Fibroblast of lung (primary cell): ENCODE measurements at regions not wholly inside any gene's neighbourhood (a gene's known extent, or its start where the extent isn't known, plus 50 kb on each side); places are given as distances from the start of the nearest gene placed in this dataset.
"Not testable (repeated sequence)": the region's sequence is repeated elsewhere in the genome, so short reads cannot be mapped to it uniquely, and the experiment has no call there.

Experiments used
- DNase-seq, 2 donors: peaks; one replicate each; pipeline versions ENCODE4 v3.0.0 to v3.0.0-alpha.2; 2010; ENCODE audit warnings: low read depth in 2 of 2
- H2AFZ ChIP-seq: 2 replicates; pipeline ENCODE4 v1.5.1; 2012; ENCODE audit warnings: low read length, control low read depth, inconsistent platforms
- H3K27ac ChIP-seq: 2 replicates; pipeline ENCODE4 v1.5.1; 2011; ENCODE audit warnings: low read length, control low read depth; ENCODE audit not compliant: insufficient read depth
- H3K27me3 ChIP-seq: 2 replicates; pipeline ENCODE4 v1.5.1; 2011; ENCODE audit warnings: mild to moderate bottlenecking, low read length; ENCODE audit not compliant: control insufficient read depth, insufficient read depth
- H3K36me3 ChIP-seq: 2 replicates; pipeline ENCODE4 v1.5.1; 2011; ENCODE audit warnings: low read length; ENCODE audit not compliant: control insufficient read depth, insufficient read depth
- H3K4me1 ChIP-seq: 2 replicates; pipeline ENCODE4 v1.5.1; 2011; ENCODE audit warnings: low read length; ENCODE audit not compliant: control insufficient read depth, insufficient read depth; ENCODE audit errors: extremely low read depth
- H3K4me2 ChIP-seq: 2 replicates; pipeline ENCODE4 v1.5.1; 2011; ENCODE audit warnings: low read length, control low read depth; ENCODE audit not compliant: insufficient read depth; ENCODE audit errors: extremely low read depth
- H3K4me3 ChIP-seq, 4 experiments: fragments of 200-600 bp in 1 of 4; sonication (generic) in 1 of 4; replicated peaks in 1 of 4; 2 replicates each; pipeline ENCODE4 v1.5.1; 2011 to 2016; ENCODE audit warnings: low read length in 4 of 4, low read depth in 3 of 4, mild to moderate bottlenecking in 3 of 4, control low read depth in 2 of 4, inconsistent platforms in 1 of 4, mixed read lengths in 1 of 4; ENCODE audit not compliant: insufficient read depth in 1 of 4; ENCODE audit errors: control extremely low read depth in 1 of 4
- H3K79me2 ChIP-seq: 2 replicates; pipeline ENCODE4 v1.5.1; 2012; ENCODE audit warnings: mild to moderate bottlenecking, low read length, inconsistent platforms; ENCODE audit not compliant: control insufficient read depth, insufficient read depth
- H3K9ac ChIP-seq: 2 replicates; pipeline ENCODE4 v1.5.1; 2011; ENCODE audit warnings: mild to moderate bottlenecking, low read length, control low read depth; ENCODE audit not compliant: insufficient read depth
- H3K9me3 ChIP-seq: 2 replicates; pipeline ENCODE4 v1.5.1; 2012; ENCODE audit warnings: low read depth, low read length; ENCODE audit not compliant: control insufficient read depth, insufficient read depth
- H4K20me1 ChIP-seq: 2 replicates; pipeline ENCODE4 v1.5.1; 2011; ENCODE audit warnings: low read length; ENCODE audit not compliant: control insufficient read depth, insufficient read depth; ENCODE audit errors: extremely low read depth
- EZH2 ChIP-seq: IDR thresholded peaks from 2 replicates; pipeline ENCODE4 v1.5.1; 2012; ENCODE audit warnings: low read length, control low read depth, mild to moderate bottlenecking; ENCODE audit errors: missing control alignments
- TF ChIP-seq, protein P1 (sequence below), 2 donors: IDR thresholded peaks in 1 of 2; conservative IDR thresholded peaks in 1 of 2; 1 replicate in 1 of 2; 2 replicates in 1 of 2; pipeline ENCODE4 v1.5.1; 2011 to 2012; ENCODE audit warnings: low read length in 2 of 2, control low read depth in 1 of 2, inconsistent platforms in 1 of 2, low read depth in 1 of 2, mild to moderate bottlenecking in 1 of 2

DNA sequence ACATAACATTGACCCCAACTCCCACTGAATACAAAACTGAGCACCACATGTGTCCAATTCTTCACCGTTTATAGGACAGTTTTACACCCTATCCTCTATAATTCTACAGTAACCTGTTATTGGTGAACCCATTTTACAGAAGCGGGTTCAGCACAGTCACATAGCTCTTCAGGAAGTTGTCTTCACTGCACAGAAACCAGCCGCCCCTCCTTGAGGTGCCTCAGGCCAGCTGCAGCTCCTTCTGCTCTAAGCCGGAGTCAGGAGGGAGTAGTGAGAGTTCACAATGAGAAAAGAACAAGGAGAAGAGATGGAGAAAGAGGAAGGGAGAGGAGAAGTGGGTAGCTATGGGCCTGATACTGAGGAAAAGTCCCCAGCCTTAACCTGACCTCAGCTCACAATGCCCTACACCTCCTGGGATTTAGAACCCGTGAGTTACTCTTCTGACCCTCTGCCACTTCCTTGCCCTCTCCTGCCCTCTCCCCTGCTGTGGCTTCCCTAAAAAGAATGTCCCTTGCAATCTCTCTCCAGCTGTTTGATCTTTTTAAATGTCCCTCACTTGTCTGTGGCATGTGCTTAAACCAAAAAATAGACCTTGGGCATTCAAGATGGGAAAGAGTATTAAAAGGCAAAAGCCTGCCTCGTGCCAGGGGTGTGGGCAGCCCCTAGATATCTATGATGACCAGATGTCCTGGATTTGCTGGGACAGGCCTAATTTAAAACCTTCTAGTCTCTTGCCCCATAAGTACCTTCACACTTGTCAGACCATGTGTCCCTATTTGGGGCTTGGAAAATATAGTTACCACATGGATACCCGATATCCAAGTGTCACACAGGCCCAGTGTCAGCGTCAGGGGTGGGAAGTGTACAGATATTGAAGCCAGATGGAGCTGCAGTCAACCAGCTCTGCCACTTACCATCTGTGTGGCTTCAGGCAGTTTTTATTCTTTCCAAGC lies 71.3 kb upstream of the HES1 start:
- Histone ChIP-seq H3K27ac (no peak overlapping the region), H2AFZ (no peak overlapping the region), H4K20me1 (no peaks in the 10 kb centered on the region), H3K4me3 (no peak overlapping the region), H3K4me2 (no peak overlapping the region), H3K27me3 (peaks cover 14% of the 10 kb centered on the region), H3K79me2 (no peaks in the 10 kb centered on the region), H3K36me3 (no peaks in the 10 kb centered on the region), H3K9ac (no peak overlapping the region), H3K9me3 (no peaks in the 10 kb centered on the region), H3K4me1 (no peaks in the 10 kb centered on the region)
- TF ChIP-seq EZH2: no peak
- TF ChIP-seq, protein P1, sequence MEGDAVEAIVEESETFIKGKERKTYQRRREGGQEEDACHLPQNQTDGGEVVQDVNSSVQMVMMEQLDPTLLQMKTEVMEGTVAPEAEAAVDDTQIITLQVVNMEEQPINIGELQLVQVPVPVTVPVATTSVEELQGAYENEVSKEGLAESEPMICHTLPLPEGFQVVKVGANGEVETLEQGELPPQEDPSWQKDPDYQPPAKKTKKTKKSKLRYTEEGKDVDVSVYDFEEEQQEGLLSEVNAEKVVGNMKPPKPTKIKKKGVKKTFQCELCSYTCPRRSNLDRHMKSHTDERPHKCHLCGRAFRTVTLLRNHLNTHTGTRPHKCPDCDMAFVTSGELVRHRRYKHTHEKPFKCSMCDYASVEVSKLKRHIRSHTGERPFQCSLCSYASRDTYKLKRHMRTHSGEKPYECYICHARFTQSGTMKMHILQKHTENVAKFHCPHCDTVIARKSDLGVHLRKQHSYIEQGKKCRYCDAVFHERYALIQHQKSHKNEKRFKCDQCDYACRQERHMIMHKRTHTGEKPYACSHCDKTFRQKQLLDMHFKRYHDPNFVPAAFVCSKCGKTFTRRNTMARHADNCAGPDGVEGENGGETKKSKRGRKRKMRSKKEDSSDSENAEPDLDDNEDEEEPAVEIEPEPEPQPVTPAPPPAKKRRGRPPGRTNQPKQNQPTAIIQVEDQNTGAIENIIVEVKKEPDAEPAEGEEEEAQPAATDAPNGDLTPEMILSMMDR (conservative IDR thresholded peaks at IDR 0.05 in 1 of 2, IDR thresholded peaks at IDR 0.05 in 1 of 2; ENCODE audit: low read depth in 1 of 2, low read length in 2 of 2): no peak
- DNase-seq: no peak

- H3K9me3 ChIP-seq, H3K36me3 ChIP-seq, H2AFZ ChIP-seq: not testable (repeated sequence)
Observed at GRCh38 chr3:194067327-194067726, 68.6 kb upstream of the HES1 start.

GRCh38 chr3:194067949-194068362 lies 68.0 kb upstream of the HES1 start:
- peak in 1 of 2 donors; percentile 59 for DNase-seq
- H3K27ac ChIP-seq: no peak overlapping the region
- H3K4me3 ChIP-seq: no peak overlapping the region
- no peaks in the 10 kb centered on the region for H3K79me2 ChIP-seq
- TF ChIP-seq, protein P1 (conservative IDR thresholded peaks at IDR 0.05 in 1 of 2, IDR thresholded peaks at IDR 0.05 in 1 of 2; ENCODE audit: low read depth in 1 of 2, low read length in 2 of 2): no peak
- TF ChIP-seq EZH2: no peak
- H3K27me3 ChIP-seq: peaks cover 26% of the 10 kb centered on the region
- no peaks in the 10 kb centered on the region for H3K4me1 ChIP-seq
- H3K4me2 ChIP-seq: no peak overlapping the region
- H3K9me3 ChIP-seq: no peaks in the 10 kb centered on the region
- H3K9ac ChIP-seq: no peak overlapping the region
- H3K36me3 ChIP-seq: no peaks in the 10 kb centered on the region
- H2AFZ ChIP-seq: no peak overlapping the region
- H4K20me1 ChIP-seq: no peaks in the 10 kb centered on the region

More at GRCh38 chr3:194067327-194067726, 68.6 kb upstream of the HES1 start:
- H3K27ac ChIP-seq, H3K9ac ChIP-seq, DNase-seq, H4K20me1 ChIP-seq, H3K4me1 ChIP-seq, H3K4me3 ChIP-seq, H3K79me2 ChIP-seq, H3K4me2 ChIP-seq: not testable (repeated sequence)
- peaks cover 21% of the 10 kb centered on the region for H3K27me3 ChIP-seq
